ENCODE measurements at regions not wholly inside any gene's neighbourhood (a gene's known extent, or its start where the extent isn't known, plus 50 kb on each side); places are given as distances from the start of the nearest gene placed in this dataset.
"Not testable (repeated sequence)": the region's sequence is repeated elsewhere in the genome, so short reads cannot be mapped to it uniquely, and the experiment has no call there.

DNA sequence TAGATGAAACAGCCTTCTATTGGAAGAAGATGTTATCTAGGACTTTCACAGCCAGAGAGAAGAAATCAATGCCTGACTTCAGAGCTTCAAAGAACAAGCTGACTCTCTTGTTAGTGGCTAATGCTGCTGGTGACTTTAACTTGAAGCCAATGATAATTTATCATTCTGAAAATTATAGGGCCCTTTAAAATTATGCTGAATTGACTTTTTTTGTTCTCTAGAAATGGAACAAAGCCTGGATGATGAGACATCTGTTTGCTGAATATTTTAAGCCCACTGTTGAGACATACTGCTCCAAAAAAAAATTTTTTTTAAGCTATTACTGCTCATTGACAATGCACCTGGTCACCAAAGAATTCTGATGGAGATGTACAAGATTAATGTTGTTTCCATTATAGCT is 189.2 kb downstream of the MBL2 start:
- CTCF ChIA-PET, result no interaction called here
- POLR2A ChIA-PET, result no interaction called here

DNA sequence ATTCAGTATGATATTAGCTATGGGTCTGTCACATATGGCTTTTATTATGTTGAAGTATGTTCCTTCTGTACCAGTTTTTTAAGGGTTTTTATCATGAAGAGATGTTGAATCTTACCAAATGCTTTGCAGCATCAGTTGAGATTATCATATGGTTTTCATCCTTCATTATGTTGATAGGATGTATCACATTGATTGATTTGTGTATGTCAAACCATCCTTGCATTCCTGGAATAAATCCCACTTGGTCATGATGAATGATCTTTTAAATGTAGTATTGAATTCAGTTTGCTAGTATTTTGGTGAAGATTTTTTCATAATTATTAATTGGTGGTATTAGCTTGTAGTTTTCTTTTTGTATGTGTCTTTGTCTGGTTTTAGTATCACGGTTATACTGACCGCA is 185.9 kb downstream of the MBL2 start:
- POLR2A ChIA-PET, result no interaction called here
- CTCF ChIA-PET, result no interaction called here

DNA sequence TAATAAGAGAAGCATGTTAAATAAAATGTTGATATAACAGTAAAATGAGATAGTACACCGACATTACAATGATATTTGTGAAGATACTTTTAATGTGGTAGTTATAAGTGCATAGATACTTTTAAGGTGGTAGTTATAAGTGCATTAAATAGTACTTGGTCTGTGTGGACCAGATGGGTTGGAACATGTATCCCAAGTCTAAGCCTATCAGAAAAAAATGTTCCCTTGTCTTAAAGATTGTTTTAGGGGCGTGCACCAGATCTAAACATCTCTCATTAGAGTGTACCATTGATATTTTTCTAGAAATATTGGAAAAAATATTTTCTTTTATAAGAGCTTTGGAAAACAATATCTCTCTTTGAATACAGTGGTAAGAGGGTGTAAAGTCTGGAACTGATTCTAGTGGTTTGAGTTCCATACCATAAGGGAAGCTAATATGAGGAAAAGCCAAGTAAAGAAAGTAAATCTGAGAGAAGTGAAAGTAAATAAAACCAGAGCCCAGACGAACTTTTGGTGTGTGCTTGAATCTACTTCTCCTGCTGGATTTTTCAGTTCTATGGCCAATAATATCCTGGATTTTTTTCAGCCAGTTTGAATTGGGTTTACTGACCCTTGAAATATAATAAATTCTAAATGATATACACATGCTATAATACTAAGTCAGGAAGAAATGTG is 175.3 kb downstream of the MBL2 start:
- ChIA-PET CTCF (no interaction called here), POLR2A (no interaction called here)

DNA sequence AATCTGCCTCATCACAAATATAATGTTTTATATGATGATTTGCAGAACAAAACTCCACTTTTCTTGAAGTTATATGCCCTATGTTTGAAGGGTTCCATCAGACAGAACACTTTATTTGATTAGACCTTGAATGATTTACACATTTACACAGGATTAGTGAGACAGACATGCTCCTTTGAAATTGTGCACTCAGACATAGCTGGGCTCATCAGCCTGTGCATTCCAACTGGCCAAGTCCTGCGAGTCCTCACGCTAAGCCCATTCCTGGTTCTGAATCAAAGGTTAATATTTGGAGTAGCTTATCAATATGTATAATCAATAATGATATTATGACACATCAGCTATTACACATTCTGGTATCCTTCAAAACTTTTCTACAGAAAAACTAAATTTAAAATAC is 173.6 kb downstream of the MBL2 start:
- POLR2A ChIA-PET, result no interaction called here

DNA sequence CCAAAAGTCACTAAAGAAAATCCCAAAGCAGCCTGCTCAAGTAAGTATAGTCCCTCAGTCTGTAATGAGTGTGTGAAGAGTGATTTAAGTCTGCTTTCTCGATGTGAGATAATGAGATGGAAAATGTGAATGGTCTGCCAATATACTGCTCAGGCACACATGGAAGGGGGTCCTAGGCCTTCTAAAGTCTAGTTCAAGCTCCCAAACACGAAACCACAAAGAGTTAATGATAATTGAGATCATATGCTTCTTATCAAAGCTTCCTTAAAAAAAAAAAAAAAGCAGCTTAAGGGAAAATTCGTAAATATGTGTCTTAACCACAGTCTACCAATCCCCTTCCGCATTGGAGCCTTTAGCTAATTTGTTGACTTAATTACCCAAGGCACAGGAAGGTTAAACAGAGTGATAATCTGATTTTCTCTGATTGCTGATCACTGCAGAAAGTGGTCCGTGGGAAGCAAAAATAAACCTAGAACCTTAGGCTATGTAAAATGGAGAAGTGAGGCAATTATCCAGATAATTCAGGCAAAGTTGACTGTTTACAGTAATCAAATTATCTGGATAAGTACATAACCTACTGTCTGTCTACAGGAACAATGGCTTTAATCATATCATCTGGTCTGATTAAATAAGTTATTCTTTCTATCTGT is 172.9 kb downstream of the MBL2 start:
- POLR2A ChIA-PET, result no interaction called here
- CTCF ChIA-PET, result no interaction called here

More for the DNA sequence above, 173.6 kb downstream of the MBL2 start:
- CTCF ChIA-PET, result no interaction called here

DNA sequence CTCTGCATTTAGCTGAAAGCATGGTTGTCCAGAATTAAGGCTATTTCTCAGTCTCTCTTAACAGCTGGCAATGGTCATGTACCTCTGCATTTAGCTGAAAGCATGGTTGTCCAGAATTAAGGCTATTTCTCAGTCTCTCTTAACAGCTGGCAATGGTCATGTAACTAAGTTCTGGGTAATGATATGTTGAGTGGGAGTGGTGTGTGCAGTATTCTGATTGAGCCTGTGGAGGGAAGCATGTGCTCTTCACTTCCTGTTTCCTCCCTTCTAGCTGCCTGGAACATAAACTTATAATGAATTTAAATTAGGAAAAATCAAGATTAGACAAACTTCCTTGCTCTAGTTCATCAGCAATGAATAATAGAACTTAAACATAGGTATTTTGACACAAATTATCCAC is 168.5 kb downstream of the MBL2 start:
- CTCF ChIA-PET, POLR2A ChIA-PET: not testable (repeated sequence)

DNA sequence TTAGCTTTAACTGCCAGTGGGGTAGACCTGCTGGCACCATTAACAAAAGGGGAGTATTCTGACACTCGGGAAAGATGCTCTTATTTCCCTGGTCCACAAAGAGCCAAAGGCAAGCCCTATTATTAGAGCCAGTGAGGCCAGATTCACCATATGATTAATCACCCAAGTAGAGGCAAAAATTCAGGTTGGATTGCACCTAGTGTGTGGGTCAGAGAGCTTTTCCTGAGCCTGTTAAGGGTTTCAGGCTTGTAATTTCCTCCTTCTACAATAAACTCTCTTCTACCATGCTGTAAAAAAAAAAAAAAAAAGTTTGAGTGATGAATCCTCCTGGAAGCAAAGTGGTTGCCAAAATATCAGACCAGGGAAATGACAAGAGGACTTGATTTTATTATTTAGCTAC is 163.5 kb downstream of the MBL2 start:
- CTCF ChIA-PET, result no interaction called here

DNA sequence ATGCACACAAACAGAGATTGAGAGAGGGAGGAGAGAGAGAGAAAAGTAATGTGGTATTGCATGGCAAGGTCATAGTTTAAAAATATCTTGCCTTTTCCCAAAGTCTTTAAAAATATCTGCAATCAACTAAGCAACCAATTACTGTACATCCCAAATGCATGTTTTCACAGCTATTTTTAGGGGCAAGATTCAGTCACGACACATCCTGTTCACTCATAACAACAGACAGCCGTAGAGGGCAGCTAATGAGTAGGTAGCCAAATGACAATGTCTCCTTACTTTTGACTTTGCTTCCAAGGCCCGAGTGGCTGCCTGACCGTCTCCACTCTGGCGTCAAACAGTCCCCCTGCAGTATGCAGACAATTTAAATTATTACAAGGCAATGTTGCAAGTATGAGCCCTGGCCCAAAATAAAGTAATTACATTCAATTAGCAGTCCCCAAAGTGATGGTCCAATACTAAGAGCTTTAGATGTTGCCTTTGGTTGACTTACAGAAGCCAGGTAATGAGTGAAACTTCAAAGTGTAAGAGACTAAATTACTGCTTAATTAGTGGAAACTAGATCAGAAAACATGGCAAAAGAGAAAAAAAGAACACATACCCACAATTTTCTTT is 162.9 kb downstream of the MBL2 start:
- ChIA-PET CTCF (no interaction called here), POLR2A (no interaction called here)

More for the DNA sequence above, 163.5 kb downstream of the MBL2 start:
- POLR2A ChIA-PET, result no interaction called here

DNA sequence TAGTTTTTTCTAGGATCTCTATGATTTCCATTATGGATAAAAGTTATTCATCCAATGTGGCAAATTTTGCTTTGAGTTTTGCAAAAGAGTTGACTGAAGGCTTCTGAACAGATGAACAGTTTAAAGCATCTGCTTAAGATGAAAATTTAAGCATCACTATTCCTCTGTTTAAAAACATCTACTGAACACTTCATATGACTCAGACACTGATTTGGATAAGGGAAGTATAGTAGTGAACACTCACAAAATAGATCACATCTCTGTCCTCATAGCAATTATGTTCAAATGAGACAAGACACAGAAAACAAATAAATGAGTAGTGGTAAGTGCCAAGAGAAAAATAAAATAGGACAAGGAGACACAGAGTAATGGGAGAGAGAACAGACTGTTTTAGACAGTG is 157.3 kb downstream of the MBL2 start:
- CTCF ChIA-PET, result no interaction called here
- POLR2A ChIA-PET, result no interaction called here

DNA sequence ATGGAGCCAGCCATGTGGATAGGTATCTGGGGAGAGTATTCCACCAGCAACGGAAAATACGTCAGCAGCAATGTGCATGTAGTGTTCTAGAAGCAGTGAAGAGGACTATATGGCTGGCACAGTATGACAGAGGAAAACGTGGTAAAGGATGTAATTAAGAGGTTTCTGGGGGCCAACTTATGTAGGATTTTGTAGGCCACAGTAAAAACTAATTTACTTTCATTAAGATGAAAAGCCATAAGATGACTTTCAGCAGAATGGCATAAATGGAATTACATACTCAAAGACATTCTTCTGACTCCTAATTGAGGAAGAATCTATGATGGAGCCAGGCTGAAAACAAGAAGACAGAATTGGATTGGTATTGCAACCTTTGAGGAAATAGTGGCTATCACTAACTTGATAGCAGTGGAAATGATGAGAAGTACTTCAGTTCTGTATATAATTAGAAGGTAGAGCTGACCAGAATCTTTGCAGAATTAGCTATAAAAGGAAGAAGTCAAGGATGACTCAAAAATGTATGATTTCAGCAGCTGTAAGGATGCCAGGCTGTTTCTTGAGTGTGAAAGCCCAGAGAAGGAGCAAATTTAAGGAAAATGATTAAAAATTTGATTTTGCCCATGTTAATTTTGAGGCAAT is 156.7 kb downstream of the MBL2 start:
- CTCF ChIA-PET, result no interaction called here
- POLR2A ChIA-PET, result no interaction called here

DNA sequence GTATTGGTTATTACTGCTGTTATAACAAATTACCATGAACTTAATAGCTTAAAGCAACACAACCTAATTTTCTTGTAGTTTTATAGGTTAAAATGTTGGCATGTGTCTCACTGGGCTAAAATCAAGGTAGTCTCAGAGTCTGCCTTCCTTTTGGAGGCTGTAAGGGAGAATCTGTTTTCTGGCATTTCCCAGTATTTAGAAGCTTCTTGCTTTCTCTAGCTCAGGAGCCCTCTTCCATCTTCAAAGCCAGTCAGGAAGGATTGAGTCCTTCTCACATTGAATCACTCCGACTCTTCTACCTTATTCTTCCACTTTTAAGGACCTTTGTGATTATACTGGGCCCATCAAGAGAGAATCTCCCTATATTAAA is 156.2 kb downstream of the MBL2 start:
- ChIA-PET CTCF (no interaction called here), POLR2A (no interaction called here)

DNA sequence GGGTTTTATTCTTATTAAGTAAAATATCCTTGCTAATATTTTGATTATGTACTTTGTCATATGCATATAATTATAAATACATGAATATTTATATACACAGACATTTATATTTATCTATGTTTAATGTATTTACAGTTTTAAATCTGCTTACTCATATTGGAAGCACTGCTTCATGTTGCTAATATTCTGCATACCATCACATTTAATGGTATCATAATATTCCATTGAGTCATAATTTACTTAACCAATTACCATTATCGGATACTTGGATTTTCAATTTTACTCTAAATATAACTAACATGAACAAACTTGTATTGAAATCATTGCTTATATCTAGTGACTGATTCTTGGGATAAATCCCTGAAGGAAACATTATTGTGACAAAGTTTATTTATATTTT is 155.2 kb downstream of the MBL2 start:
- CTCF ChIA-PET, result no interaction called here
- POLR2A ChIA-PET, result no interaction called here

DNA sequence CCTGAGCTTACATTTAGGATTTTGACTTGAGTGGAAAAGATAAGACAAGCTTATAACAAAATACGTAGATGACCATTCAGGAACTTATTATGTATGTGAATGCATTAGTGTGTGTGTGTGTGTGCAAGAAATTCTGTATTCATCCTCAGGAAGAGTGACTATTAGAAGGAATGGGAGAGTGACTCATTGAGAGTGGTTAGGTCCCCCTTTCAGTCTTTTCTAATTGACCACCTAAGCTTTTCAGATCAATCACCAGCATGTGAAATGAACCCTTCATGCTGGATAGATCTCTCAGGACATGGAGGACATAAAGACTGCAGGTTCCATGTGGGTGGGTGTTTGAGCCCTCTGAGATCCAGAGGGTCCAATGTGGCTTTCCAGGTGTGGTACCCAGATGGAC is 153.5 kb downstream of the MBL2 start:
- CTCF ChIA-PET, result no interaction called here
- POLR2A ChIA-PET, result no interaction called here

DNA sequence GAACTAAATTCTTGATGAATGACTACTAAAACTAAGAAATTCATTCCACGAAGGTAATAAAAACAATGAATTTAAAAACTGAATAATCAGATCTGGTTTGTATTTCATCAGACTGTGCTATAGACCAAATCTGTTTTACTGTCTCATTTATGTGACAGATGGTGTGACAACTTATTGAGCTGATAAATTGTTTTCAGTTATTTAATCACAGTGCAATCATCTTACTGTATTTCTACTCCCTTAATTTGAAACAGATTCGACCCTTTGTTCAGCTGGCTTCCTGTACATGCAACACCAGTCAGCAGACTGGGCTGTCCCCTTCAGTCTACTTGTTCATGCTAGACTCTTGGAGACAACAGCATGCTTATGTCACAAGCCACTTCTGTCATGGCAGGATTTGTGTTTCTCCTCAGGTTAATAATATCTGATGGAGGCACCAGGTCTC is 150.9 kb downstream of the MBL2 start:
- ChIA-PET POLR2A (no interaction called here), CTCF (no interaction called here)

DNA sequence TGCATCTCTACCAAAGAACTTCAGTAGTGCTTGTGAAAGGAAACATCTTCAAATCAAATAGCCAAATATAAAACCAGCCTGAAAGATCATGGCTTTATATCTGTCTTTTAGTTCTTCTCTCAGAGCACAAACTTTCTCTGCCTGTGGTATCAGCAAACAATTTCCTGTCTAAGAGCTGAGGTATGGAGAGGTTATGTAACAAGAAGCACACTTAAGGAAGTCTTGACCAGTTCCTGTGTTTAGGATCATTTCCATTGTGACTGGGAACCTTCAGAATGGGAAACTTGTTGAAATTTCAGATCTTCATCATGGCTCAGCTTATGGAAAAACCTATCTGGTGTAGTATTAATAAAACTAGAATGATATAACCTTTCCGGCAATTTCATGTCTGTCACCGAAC is 148.8 kb downstream of the MBL2 start:
- POLR2A ChIA-PET, result no interaction called here
- CTCF ChIA-PET, result no interaction called here

DNA sequence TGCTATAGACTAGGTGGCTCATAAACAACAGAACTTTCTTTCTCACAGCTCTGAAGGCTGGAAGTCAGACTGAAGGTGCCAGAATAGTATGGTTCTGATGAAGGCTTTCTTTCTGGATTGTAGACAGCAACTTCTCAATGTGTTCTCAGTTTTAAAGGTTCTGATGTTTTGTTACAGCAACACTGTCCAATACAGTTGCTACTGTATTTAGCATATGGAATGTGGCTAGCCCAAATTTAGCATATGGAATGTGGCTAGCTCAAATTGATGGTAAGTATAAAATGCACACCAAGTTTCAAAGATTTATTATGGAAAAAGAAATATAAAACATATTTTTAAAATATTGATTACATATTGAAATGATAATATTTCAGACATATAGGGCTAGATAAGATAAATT is 145.3 kb downstream of the MBL2 start:
- ChIA-PET POLR2A (no interaction called here), CTCF (no interaction called here)

DNA sequence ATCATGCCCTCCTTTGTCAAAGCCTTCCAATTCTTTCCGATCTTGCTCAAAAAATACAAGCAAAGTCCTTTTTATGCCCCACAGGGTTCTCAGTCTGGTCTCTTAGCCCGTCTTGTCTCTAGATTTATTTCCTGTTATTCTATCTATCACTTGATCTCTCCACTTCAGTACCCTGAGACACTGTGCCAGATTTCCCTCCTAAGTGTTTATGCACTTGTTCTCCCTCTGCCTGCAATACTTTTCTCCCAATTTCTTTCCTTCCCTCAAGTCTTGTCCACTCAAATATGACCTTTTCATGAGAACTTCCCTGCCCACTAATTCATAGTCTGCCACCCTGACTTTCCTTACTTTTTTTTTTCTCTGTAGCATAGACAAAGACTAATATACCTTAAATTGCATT is 141.4 kb downstream of the MBL2 start:
- CTCF ChIA-PET, result no interaction called here
- POLR2A ChIA-PET, result no interaction called here

DNA sequence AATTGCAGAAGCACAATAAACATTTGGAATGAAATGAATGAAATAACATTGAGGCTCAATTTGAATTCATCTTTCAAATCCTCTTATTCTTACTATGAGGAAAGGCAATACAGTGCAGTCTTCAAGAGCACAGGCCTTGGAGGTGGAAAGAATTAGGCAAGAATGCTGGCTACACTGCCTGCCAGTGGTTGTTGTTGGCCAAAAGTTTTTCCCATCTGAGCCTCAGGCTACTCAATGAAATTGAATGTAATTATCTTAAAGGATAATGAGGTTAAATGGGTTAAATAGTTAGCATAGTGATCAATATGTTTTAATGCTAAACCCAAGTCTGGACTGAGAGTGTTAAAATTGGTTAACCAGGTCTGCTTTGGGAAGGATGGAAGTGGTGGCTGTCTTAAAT is 140.9 kb downstream of the MBL2 start:
- POLR2A ChIA-PET, result no interaction called here
- CTCF ChIA-PET, result no interaction called here

DNA sequence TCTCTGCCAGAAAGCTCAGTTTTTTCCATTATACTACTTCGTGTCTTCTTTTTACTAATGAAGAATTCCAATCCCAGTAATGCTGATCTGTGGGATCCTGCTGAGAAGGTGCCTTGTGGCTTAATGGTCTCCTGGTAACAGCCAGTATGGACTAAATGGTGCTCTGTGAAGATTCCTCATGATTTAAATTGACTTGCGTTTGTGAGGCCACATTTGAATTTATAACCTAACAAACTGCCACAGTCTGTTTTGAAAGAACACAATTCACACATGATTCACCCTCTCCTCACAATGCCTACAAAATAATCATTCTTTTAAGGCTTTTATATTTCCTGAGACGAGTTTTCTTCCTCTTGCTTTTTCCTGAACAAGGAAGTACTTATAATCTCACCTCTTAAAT is 140.0 kb downstream of the MBL2 start:
- CTCF ChIA-PET, result no interaction called here
- POLR2A ChIA-PET, result no interaction called here

DNA sequence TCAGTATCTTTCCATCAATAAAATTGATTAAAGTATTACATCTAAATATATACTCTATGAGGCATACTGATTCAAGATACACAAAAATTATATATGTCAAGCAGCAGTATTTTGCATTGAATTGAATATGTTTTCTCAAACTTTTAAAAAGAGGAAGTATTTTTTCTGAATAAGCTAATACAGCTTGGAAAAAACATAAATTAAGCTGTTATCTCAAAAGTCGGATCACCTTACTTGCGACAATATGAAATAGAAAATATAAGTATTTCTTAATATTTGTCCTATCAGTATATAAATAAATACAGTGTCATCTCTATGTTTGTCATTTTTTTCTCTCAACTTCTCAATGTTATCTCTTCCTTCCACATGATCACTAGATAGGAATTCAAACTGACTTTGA is 139.3 kb downstream of the MBL2 start:
- CTCF ChIA-PET, result no interaction called here

DNA sequence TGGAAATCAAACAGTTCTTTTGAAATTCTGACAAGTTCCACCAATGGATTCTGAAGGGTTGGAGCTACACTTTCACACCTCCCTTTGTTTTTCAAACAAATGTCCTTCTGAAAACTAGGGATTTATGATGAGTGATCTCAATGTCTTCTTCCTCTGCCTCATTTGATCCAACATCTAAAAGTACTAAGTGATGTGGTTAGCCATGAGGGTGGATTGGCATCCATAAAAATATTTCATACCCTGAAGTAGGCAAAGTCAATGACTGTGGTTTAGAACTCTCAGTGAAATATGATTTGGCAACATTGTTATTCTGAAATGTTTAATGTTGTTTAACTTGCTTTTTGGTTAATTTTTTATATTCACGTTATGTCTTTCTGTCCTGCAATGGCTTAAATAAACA is 136.9 kb downstream of the MBL2 start:
- CTCF ChIA-PET, result no interaction called here
- POLR2A ChIA-PET, result no interaction called here

More for the DNA sequence above, 139.3 kb downstream of the MBL2 start:
- POLR2A ChIA-PET, result no interaction called here

DNA sequence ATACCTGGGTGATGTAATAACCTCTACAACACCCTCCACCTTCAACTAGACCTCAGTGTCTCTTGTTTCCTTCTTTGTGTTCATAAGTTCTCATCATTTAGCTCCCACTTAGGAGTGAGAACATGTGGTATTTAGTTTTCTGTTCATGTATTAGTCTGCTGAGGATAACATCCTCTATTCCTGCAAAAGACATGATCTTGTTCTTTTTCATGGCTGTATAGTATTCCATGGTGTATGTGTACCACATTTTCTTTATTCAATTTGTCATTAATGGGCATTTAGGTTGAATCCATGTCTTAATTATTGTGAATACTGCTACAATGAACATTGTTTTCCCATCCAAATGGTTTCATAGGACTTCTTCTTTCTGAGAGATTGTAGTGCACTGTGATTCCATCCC is 135.7 kb downstream of the MBL2 start:
- POLR2A ChIA-PET, result no interaction called here
- CTCF ChIA-PET, result no interaction called here
